HG03135 (cell line): ENCODE measurements at regions not wholly inside any gene's neighbourhood (a gene's known extent, or its start where the extent isn't known, plus 50 kb on each side); places are given as distances from the start of the nearest gene placed in this dataset.

Source experiments
- ATAC-seq: cut with Tn5 transposase; IDR thresholded peaks from one replicate; pipeline ENCODE4 v1.9.1; 2021; ENCODE audit warnings: mild to moderate bottlenecking, moderate library complexity; ENCODE audit not compliant: unreplicated experiment

- no peak for ATAC-seq
Measured at GRCh38 chr4:167290678-167291077, 56.4 kb upstream of the SPOCK3 start.

- no peak for ATAC-seq
Measured at GRCh38 chr4:167308876-167309275, 74.6 kb upstream of the SPOCK3 start.

- no peak for ATAC-seq
Measured at GRCh38 chr4:167321299-167321698, 87.0 kb upstream of the SPOCK3 start.

GRCh38 chr4:167339781-167340180 is 105.5 kb upstream of the SPOCK3 start:
- no peak for ATAC-seq

- ATAC-seq, result no peak
Measured at GRCh38 chr4:167359711-167360110, 125.4 kb upstream of the SPOCK3 start.

- no peak for ATAC-seq
Measured at GRCh38 chr4:167379076-167379835, 145.0 kb upstream of the SPOCK3 start.

- no peak for ATAC-seq
Measured at GRCh38 chr4:167380964-167381363, 146.7 kb upstream of the SPOCK3 start.

- ATAC-seq, result no peak
Measured at GRCh38 chr4:167383291-167383690, 149.0 kb upstream of the SPOCK3 start.

GRCh38 chr4:167397586-167397985 is 163.3 kb upstream of the SPOCK3 start:
- no peak for ATAC-seq

- no peak for ATAC-seq
Measured at GRCh38 chr4:167399201-167399600, 164.9 kb upstream of the SPOCK3 start.

GRCh38 chr4:167406181-167406580 is 171.9 kb upstream of the SPOCK3 start:
- no peak for ATAC-seq

GRCh38 chr4:167415461-167415860 is 181.2 kb upstream of the SPOCK3 start:
- ATAC-seq, result no peak

- ATAC-seq, result no peak
Measured at GRCh38 chr4:167419468-167420140, 185.3 kb upstream of the SPOCK3 start.

- ATAC-seq, result no peak
Measured at GRCh38 chr4:167421201-167421600, 186.9 kb upstream of the SPOCK3 start.

GRCh38 chr4:167424341-167425256 is 190.3 kb upstream of the SPOCK3 start:
- ATAC-seq, result no peak

- no peak for ATAC-seq
Measured at GRCh38 chr4:167428156-167428555, 193.9 kb upstream of the SPOCK3 start.

- no peak for ATAC-seq
Measured at GRCh38 chr4:167431371-167431770, 197.1 kb upstream of the SPOCK3 start.

- no peak for ATAC-seq
Measured at GRCh38 chr4:167435786-167436185, 201.5 kb upstream of the SPOCK3 start.

GRCh38 chr4:167443841-167444240 is 209.5 kb upstream of the SPOCK3 start:
- ATAC-seq, result no peak

- no peak for ATAC-seq
Measured at GRCh38 chr4:167452922-167453430, 218.7 kb upstream of the SPOCK3 start.

GRCh38 chr4:167456619-167457018 is 222.3 kb upstream of the SPOCK3 start:
- no peak for ATAC-seq
